ENCODE measurements at regions not wholly inside any gene's neighbourhood (a gene's known extent, or its start where the extent isn't known, plus 50 kb on each side); places are given as distances from the start of the nearest gene placed in this dataset.

- TF ChIP-seq POLR2AphosphoS5 (IDR thresholded peaks at IDR 0.05): no peak
- TF ChIP-seq CTCF (IDR thresholded peaks at IDR 0.05): no peak
Observed at GRCh38 chr5:139744471-139745131, 51.0 kb upstream of the PSD2 start.
